PC-9 (cell line): ENCODE measurements at regions not wholly inside any gene's neighbourhood (a gene's known extent, or its start where the extent isn't known, plus 50 kb on each side); places are given as distances from the start of the nearest gene placed in this dataset.

Experiments used
- BruUV-seq: library from RNA; stranded (reverse); fragments of 400-500 nt; replicated peaks from 2 replicates; lab custom pipeline; 2021; lab: Mats Ljungman, UMichigan
- CTCF ChIA-PET: fragments of 300-600 bp; sonication (Branson Sonifier 250); formaldehyde crosslinking; loops from one replicate; lab custom pipeline; 2022; ENCODE audit warnings: antibody characterized with exemption; lab: Charles Lee
- POLR2A ChIA-PET: fragments of 300-600 bp; sonication (Branson Sonifier 250); formaldehyde crosslinking; loops from one replicate; lab custom pipeline; 2022; ENCODE audit warnings: antibody characterized with exemption; ENCODE audit not compliant: unreplicated experiment; lab: Charles Lee
- DNase-seq, 2 experiments: peaks; one replicate each; pipeline versions ENCODE4 v3.0.0 to v3.0.0-alpha.2; 2015 to 2022; ENCODE audit warnings: mixed read lengths in 1 of 2
- H2AFZ ChIP-seq: fragments of 200-600 bp; sonication (generic); 2 replicates; pipeline ENCODE4 v1.8.1; 2017; ENCODE audit warnings: antibody characterized with exemption
- H3F3A ChIP-seq: fragments of 200-600 bp; sonication (generic); 2 replicates; pipeline ENCODE4 v1.8.1; 2017; ENCODE audit warnings: antibody characterized with exemption, mild to moderate bottlenecking, low read depth; ENCODE audit not compliant: insufficient read depth
- H3K27ac ChIP-seq: fragments of 200-600 bp; sonication (generic); 2 replicates; pipeline ENCODE4 v1.6.1; 2016; ENCODE audit warnings: mixed run types
- H3K27me3 ChIP-seq: fragments of 200-600 bp; sonication (generic); 2 replicates; pipeline ENCODE4 v1.6.1; 2016; ENCODE audit warnings: low read depth, mixed run types; ENCODE audit not compliant: insufficient read depth
- H3K36me3 ChIP-seq: fragments of 200-600 bp; sonication (generic); 2 replicates; pipeline ENCODE4 v1.6.1; 2016; ENCODE audit warnings: low read depth, mixed run types
- H3K4me1 ChIP-seq: fragments of 200-600 bp; sonication (generic); replicated peaks from 2 replicates; pipeline ENCODE4 v1.6.1; 2016; ENCODE audit warnings: mixed run types; ENCODE audit not compliant: insufficient read depth
- H3K4me2 ChIP-seq: fragments of 200-600 bp; sonication (generic); 2 replicates; pipeline ENCODE4 v1.6.1; 2017; ENCODE audit warnings: mixed run types
- H3K4me3 ChIP-seq: fragments of 200-600 bp; sonication (generic); 2 replicates; pipeline ENCODE4 v1.6.1; 2016; ENCODE audit warnings: mixed run types
- H3K79me2 ChIP-seq: fragments of 200-600 bp; sonication (generic); 2 replicates; pipeline ENCODE4 v1.6.1; 2017; ENCODE audit warnings: low read depth, mixed run types
- H3K9me2 ChIP-seq: fragments of 200-600 bp; sonication (generic); 2 replicates; pipeline ENCODE4 v1.8.1; 2017; ENCODE audit warnings: mild to moderate bottlenecking; ENCODE audit not compliant: insufficient read depth
- H3K9me3 ChIP-seq: fragments of 200-600 bp; sonication (generic); 2 replicates; pipeline ENCODE4 v1.8.1; 2016; ENCODE audit warnings: low read depth; ENCODE audit not compliant: insufficient read depth
- H4K20me1 ChIP-seq: fragments of 200-600 bp; sonication (generic); 2 replicates; pipeline ENCODE4 v1.8.1; 2017; ENCODE audit not compliant: insufficient read depth
- EZH2 ChIP-seq: fragments of 200-600 bp; sonication (generic); IDR thresholded peaks from 2 replicates; pipeline ENCODE4 v1.8.0; 2017; ENCODE audit warnings: antibody characterized with exemption, low read depth
- intact Hi-C: fragments of 100-400 bp; cut with micrococcal nuclease; formaldehyde crosslinking; loops from one replicate; pipeline ENCODE4 v1.10.0; 2022; ENCODE audit not compliant: unreplicated experiment
- TF ChIP-seq, protein P1 (sequence below): fragments of 200-600 bp; sonication (generic); conservative IDR thresholded peaks from 2 replicates; pipeline ENCODE4 v1.6.1; 2017; ENCODE audit warnings: mixed run types, antibody characterized with exemption, mild to moderate bottlenecking, moderate library complexity

DNA sequence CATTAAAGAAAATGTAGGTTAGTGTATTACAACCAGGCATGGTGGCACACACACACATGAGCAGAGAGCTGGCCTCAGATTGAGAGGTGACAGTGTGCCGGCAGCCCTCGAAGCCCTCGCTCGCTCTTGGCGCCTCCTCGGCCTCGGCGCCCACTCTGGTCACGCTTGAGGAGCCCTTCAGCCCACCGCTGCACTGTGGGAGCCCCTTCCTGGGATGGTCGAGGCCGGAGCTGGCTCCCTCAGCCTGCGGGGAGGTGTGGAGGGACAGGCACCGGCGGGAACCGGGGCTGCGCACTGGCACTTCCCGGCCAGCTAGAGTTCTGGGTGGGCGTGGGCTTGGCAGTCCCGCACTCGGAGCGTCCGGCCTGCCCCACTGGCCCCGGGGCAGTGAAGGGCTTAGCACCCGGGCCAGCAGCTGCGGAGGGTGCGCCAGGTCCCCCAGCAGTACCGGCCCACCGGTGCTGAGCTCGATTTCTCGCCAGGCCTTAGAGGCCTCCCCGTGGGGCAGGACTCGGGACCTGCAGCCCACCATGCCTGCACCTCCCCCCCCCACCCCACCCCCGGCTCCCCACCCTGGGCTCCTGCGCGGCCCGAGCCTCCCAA is 80.4 kb upstream of the TMEM158 start:
- ChIA-PET CTCF (no interaction called here), POLR2A (no interaction called here)
- H3K79me2 ChIP-seq: no peaks in the 10 kb centered on the region
- no peaks in the 10 kb centered on the region for H3K36me3 ChIP-seq
- H2AFZ ChIP-seq: no peak overlapping the region
- intact Hi-C loops: no loop called here
- no peaks in the 10 kb centered on the region for H3K9me2 ChIP-seq
- H3K9me3 ChIP-seq: no peaks in the 10 kb centered on the region; the same call in 1 of the 2 replicates
- H3K27me3 ChIP-seq: no peaks in the 10 kb centered on the region
- H4K20me1 ChIP-seq: no peaks in the 10 kb centered on the region
- TF ChIP-seq, protein P1, sequence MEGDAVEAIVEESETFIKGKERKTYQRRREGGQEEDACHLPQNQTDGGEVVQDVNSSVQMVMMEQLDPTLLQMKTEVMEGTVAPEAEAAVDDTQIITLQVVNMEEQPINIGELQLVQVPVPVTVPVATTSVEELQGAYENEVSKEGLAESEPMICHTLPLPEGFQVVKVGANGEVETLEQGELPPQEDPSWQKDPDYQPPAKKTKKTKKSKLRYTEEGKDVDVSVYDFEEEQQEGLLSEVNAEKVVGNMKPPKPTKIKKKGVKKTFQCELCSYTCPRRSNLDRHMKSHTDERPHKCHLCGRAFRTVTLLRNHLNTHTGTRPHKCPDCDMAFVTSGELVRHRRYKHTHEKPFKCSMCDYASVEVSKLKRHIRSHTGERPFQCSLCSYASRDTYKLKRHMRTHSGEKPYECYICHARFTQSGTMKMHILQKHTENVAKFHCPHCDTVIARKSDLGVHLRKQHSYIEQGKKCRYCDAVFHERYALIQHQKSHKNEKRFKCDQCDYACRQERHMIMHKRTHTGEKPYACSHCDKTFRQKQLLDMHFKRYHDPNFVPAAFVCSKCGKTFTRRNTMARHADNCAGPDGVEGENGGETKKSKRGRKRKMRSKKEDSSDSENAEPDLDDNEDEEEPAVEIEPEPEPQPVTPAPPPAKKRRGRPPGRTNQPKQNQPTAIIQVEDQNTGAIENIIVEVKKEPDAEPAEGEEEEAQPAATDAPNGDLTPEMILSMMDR: no peak
- TF ChIP-seq EZH2: no peak
- DNase-seq: no peak
- H3F3A ChIP-seq: no peaks in the 10 kb centered on the region
- no peak overlapping the region for H3K27ac ChIP-seq
- no peak overlapping the region for H3K4me3 ChIP-seq
- H3K4me2 ChIP-seq: no peak overlapping the region
- H3K4me1 ChIP-seq: no peaks in the 10 kb centered on the region
- BruUV-seq: no TSS peak

DNA sequence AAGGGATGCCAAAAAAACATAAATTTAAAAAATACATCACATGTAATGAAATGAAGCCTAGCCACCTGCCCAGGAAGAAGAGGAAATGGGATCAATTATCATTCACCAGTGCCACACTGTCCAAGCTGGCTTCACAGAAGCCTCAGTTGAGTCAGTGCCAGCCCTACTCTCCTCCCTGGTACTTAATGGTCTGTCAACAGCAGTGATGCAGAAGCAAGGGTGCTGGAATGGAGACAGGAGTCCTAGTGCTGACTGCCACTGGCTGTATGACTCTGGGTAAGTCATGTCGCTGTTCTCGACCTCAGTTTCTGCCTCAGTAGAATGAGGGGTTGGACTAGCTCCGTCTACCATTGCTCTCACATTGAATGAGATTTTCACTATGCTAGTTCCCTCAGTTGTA is 78.5 kb upstream of the LARS2 start:
- Histone ChIP-seq H2AFZ (no peak overlapping the region), H3K4me2 (no peak overlapping the region), H3K27me3 (no peaks in the 10 kb centered on the region), H3F3A (no peaks in the 10 kb centered on the region), H3K79me2 (no peaks in the 10 kb centered on the region), H4K20me1 (no peaks in the 10 kb centered on the region), H3K9me3 (no peaks in the 10 kb centered on the region; the same call in 1 of the 2 replicates), H3K36me3 (no peaks in the 10 kb centered on the region), H3K27ac (no peak overlapping the region), H3K9me2 (no peaks in the 10 kb centered on the region), H3K4me1 (no peaks in the 10 kb centered on the region), H3K4me3 (no peak overlapping the region)
- intact Hi-C loops: no loop called here
- ChIA-PET POLR2A (no interaction called here), CTCF (no interaction called here)
- TF ChIP-seq, protein P1: no peak
- no peak for TF ChIP-seq EZH2
- no peak for DNase-seq
- BruUV-seq: no TSS peak

DNA sequence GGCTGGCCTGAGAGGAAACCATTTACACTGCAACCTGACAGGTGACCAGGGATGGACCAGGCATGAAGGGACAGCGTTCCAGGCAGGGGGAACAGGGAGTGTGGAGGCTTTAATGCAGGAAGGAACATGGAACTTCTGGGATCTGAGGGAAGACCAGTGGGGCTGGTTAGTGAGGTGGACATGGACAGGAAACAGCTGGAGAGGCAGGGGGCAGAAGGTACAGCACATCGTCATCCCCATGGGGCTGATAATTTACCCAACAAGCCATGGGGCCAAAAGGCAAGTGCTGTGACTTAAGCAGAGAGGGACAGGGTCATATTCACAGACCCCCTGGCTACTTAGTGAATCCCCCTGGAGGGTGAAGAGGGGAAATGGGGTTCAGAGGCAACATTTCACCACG is 77.0 kb upstream of the LARS2 start:
- ChIA-PET CTCF (no interaction called here), POLR2A (no interaction called here)
- no peaks in the 10 kb centered on the region for H3K27me3 ChIP-seq
- H3K9me3 ChIP-seq: no peaks in the 10 kb centered on the region; the same call in 1 of the 2 replicates
- no peaks in the 10 kb centered on the region for H4K20me1 ChIP-seq
- no peak overlapping the region for H3K4me3 ChIP-seq
- H3K79me2 ChIP-seq: no peaks in the 10 kb centered on the region
- no peaks in the 10 kb centered on the region for H3K9me2 ChIP-seq
- no peak overlapping the region for H3K4me2 ChIP-seq
- H3F3A ChIP-seq: no peaks in the 10 kb centered on the region
- H3K27ac ChIP-seq: no peak overlapping the region
- DNase-seq: no peak
- BruUV-seq: no TSS peak
- H3K4me1 ChIP-seq: no peaks in the 10 kb centered on the region
- TF ChIP-seq, protein P1: no peak
- TF ChIP-seq EZH2: no peak
- intact Hi-C loops: no loop called here
- H2AFZ ChIP-seq: no peak overlapping the region
- no peaks in the 10 kb centered on the region for H3K36me3 ChIP-seq
